HG02798 (cell line): ENCODE measurements at regions not wholly inside any gene's neighbourhood (a gene's known extent, or its start where the extent isn't known, plus 50 kb on each side); places are given as distances from the start of the nearest gene placed in this dataset.

Experiments used
- ATAC-seq: cut with Tn5 transposase; IDR thresholded peaks from one replicate; pipeline ENCODE4 v1.9.1; 2021; ENCODE audit warnings: mild to moderate bottlenecking; ENCODE audit not compliant: unreplicated experiment, poor library complexity

- no peak for ATAC-seq
Measured at GRCh38 chr18:2411381-2411960, 159.8 kb downstream of the METTL4 start.

DNA sequence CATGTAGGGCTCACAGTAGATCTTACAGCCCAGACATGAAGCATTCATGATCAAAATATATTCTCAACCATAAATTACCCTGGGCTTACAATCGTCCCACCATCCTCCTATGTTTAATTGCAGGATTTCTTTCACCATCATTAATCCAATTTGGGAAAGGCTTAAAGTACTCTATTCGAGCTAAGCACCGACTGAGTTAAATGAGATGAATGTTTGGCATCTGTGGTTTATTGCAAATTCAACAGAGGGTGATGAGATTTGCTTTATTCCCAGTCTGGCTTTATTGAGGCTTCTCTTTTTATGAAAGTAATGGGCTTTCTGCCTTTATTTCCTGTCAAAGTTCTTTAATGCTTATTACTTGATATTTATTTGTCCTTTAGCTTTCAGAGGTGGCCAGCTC is 159.0 kb downstream of the METTL4 start:
- no peak for ATAC-seq

GRCh38 chr18:2412996-2413751 is 158.1 kb downstream of the METTL4 start:
- no peak for ATAC-seq

DNA sequence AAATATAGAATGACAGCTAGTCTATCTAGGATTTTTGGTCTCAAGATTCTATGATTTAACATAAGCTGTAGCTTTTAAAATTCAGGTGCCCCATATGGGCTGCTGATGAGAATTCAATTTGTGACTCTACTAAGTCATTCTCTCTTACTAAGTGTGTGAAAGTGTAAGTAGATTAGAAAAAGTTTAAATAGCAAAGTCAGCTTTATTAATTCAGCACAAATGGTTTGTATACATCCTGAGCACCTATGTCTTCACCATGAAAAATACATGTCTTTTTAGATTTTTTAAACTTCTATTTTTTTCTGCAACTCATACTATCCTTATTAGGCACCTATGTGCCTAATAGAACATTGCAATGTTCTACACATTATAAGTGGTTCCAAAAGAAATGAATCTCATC is 157.1 kb downstream of the METTL4 start:
- ATAC-seq, result no peak

- no peak for ATAC-seq
Measured at GRCh38 chr18:2415656-2416055, 155.6 kb downstream of the METTL4 start.

GRCh38 chr18:2417861-2418610 is 153.3 kb downstream of the METTL4 start:
- ATAC-seq, result no peak

- no peak for ATAC-seq
Measured at GRCh38 chr18:2420367-2420766, 150.9 kb downstream of the METTL4 start.

- ATAC-seq, result no peak
Measured at GRCh38 chr18:2423761-2424160, 147.5 kb downstream of the METTL4 start.

- ATAC-seq, result no peak
Measured at GRCh38 chr18:2424420-2424819, 146.9 kb downstream of the METTL4 start.

DNA sequence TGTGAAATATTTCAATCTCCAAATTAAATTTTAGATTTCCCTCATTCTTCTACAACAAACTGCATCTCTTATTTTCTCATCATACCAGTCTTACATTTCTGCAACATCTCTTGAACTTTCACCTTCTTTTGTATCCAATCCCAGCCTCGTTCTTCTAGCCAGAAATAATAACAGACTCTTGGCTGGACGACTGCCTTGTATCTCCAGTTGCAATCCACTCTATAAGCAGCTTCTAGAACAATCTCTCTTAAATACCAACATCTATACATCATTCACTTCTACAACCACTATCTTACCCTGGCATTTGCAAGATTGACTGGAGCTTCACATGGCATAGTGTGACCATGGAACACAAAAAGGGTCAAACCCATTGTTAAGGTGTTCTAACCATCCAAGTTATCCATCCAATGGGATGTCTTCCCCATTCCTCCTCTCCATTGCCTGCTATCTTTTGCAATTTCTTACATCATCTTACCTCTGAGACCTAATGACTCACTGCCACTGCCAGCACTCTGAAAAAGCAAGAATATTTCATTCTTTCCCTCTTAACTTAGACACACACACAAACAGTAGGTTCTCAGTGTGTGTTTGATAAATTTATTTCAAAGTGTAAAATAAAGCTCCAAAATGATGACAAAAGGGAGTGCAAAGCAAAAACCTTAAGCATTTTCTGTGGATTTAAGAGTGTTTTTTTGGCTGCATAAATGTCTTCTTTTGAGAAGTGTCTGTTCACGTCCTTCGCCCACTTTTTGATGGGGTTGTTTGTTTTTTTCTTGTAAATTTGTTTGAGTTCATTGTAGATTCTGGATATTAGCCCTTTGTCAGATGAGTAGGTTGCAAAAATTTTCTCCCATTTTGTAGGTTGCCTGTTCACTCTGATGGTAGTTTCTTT is 145.6 kb downstream of the METTL4 start:
- ATAC-seq, result no peak

DNA sequence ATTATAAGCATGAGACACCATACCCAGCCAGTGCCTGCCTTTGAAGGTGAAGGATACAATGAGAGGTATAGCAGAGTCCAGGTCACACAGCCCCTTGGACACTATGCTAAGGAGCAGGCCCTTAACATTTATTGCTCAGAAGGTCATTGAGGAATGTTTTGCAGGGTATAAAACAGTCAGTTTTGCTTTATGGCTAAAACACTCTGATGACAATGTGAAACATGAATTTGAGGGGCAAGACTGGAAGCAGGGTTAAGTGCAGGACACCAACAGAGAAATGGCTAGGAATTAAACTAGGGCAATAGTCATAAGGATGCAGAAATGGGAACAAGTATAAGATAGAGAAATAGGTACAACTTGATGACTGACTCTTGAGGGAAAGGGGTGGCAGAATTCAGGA is 141.1 kb downstream of the METTL4 start:
- ATAC-seq, result no peak

DNA sequence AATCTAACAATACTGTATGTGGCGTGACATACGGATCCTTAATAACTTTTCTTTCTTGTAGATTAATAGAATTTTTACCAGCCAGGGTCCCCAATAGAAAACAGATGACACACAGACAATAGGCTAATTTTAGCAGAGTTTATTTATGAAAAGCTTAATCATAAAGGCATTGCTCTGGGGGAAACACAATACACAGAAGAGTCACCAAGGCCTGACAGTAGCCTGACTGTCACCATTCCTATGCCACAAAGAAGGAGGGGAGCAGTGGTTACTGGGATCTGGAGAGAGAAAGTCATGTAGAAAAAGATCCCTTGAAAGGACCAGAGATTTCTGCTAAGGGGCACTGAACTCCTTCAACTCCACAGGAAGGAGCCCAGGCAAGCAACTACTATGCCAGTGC is 139.5 kb downstream of the METTL4 start:
- no peak for ATAC-seq

DNA sequence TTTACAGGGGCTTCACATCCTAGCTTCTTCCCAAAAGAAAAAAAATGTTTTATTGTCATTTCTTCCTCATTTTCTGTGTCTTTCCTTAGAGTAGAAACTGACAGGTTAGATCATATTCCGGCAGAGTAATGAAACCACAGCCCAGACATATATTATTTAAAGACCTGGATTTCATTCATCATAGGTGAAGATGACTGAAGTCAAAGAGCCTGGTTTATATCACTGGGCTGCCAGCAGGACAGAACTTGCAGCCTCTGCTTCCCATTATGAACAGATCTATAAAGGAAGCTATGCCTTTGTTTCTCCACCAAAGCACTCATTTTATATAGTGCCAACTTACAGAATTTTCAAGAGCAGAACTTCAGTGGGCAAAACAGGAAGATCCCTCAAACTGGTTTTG is 137.9 kb downstream of the METTL4 start:
- no peak for ATAC-seq

DNA sequence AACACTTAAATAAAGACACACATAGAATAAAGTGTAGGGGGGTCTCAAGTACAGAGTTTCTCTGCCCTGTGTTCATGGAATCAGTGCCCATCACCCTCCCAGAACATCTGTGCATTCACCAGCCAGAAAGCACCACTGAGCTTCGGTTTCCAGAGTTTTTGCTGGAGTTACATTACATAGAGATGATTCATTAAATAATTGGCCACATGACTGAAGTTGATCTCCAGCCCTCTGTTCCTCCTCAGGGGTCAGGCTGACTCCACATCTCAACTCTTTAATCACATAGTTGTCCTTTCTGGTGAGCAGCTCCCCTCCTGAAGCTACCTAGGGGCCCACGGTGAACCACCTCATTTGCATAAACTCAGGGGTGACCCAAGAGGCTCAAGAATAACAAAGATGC is 129.8 kb downstream of the METTL4 start:
- ATAC-seq, result no peak

DNA sequence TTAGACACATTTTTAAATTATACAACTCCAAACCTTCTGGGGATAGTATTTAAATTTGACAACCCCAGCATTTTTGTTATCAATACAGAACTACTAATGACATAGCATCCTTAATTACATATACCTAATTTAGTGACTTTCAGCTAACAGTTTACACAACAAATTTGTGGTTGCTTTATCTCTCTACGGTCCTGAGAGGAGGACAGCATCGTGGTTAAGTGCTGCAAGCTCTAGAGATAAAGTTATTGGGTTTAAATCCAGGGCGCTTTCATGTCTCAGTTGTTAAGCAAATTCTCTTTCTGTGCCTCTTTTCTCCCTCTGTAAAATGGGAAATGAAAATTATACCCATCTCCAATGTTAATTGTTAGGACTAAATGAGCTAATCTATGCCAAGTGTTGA is 129.3 kb downstream of the METTL4 start:
- no peak for ATAC-seq

- no peak for ATAC-seq
Measured at GRCh38 chr18:2442726-2443275, 128.5 kb downstream of the METTL4 start.

GRCh38 chr18:2444201-2444875 is 127.0 kb downstream of the METTL4 start:
- ATAC-seq, result no peak

DNA sequence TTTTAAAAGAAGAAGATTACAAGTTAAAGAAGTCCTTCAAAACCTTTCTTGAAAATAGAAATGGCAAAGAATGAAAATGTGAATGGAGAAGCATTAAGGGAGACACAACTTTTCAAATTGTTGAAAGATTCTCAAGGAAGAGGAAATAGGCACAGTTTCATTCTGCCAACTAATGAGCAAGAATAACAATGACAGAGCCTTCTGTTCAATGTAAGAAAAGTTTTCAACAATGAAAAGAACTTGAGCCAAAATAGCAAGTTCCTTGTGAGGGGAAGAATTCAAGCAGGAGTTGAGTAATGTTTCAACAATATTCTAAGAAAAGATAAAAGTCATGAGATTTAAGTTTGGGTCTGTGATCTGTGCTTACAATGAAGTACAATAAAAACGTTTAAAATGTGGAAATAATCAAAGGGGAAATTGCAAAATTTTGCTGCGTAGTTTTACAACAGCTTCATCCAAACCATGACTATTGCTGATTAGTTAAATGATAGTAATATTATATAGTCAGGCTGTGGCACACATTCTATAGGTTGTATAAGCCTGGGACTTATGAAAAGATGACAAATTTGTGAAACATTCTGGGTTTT is 122.6 kb downstream of the METTL4 start:
- ATAC-seq, result no peak

DNA sequence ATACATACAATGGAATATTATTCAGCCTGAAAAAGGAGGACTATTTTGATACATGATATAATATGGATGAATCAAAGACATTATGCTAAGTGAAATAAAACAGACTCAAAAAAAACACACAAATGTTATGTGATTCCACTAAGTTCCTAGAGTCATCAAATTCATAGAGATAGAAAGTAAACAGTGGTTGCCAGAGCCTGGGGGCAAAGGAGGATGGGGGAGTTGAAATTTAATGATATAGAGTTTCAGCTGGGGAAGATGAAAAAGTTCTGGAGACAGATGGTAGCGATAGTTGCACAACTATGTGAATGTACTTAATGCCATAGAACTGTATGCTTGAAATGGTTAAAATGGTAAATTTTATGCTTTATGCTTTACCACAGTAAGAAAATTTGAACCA is 119.7 kb downstream of the METTL4 start:
- ATAC-seq, result no peak
